ENCODE measurements at regions not wholly inside any gene's neighbourhood (a gene's known extent, or its start where the extent isn't known, plus 50 kb on each side); places are given as distances from the start of the nearest gene placed in this dataset.
A peak's percentile ranks its signal among the peaks of the same experiment; 100 is the strongest.

DNA sequence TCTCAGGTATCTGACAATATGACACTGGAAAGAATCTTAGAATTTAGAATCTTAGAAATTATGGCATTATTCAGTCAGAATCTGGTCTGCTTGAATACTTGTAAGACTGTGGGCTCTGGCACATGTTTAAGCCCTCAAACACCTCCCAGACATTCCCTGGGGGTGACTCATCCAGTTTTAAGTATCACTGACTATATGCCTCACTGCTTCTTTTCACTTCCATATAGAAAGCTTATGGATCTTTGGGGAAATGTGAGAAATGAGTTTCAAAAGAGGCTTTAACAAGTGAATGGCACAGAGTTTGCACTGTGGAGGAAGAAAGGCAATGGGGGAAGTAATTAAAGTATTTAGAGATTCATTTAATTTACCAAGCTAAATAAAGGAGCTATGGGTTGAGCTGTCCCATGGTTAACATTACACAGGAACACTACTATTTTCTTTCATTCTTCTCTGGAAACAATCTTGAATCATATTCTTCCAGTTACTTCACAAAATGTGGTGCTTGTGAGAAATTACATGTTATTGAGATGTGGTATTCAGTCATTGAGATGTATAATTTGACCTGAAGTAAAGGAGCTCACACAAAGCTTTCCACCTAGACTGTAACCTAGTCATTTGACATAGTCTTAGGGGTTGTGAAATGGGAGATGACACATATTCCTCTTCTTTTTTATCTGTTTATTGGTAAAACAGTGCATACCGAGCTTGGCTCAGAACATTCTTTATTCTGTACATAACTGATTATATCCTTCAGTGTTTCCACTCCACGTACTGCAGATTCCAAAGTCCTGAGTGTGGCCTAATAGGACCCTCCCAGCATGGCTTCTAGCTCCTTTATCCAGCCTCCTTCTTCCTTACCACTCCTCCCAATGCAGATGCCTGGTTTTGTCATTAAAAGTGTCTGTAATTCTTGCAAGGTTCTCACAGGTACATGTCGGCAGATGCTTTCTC is 544.6 kb upstream of the NECTIN3 start:
- no peak for ATAC-seq (replicated peaks)
- no peaks in the 10 kb centered on the region for H3K27me3 Mint-ChIP-seq
- H3K4me1 Mint-ChIP-seq, result no peaks in the 10 kb centered on the region
- H3K4me3 Mint-ChIP-seq, result no peak overlapping the region
- no peak overlapping the region for H3K27ac Mint-ChIP-seq
- H3K36me3 Mint-ChIP-seq (ENCODE audit: low read depth), result no peaks in the 10 kb centered on the region
- H3K9me3 Mint-ChIP-seq, result no peaks in the 10 kb centered on the region

DNA sequence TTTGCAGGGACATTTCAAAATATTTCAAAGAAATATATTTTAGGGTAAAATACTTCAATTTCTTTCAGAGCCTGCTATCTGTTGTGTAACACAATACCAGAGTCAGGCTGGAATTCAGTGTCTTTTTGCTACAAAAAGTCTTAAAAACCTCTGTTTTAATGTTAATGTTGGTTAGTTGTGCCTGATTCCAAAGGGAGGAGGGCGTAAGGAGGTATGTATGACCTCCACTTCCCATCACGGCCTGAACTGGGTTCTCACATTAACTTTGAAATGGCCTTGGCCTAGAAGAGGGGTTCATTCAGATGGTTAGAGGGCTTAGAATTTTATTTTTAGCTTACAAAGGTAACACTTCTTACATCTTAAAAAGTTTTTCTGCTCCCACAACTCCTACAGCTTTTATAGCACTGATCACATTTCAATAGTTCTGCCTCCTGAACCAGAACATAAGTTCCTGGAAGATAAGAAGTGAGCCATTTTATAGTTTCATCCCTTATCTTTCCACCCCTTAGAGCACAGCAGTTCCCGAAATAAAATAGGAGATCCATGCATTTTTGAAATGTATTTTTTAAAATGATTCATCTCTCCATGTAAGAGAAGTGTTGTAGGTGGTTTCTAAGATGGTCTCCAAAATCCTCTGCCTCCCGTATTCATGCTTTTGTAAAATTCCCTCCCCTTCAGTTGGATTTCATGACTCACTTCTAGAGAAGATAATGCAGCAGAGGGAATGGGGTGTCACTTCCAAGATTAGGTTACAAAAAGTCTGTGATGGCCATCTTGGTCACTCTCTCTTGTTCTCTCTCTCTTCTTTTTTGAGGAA is 543.1 kb upstream of the NECTIN3 start:
- Mint-ChIP-seq H3K4me1 (no peaks in the 10 kb centered on the region), H3K9me3 (no peaks in the 10 kb centered on the region), H3K36me3 (ENCODE audit: low read depth) (no peaks in the 10 kb centered on the region), H3K4me3 (no peak overlapping the region), H3K27ac (no peak overlapping the region), H3K27me3 (peaks cover 3% of the 10 kb centered on the region)
- no peak for ATAC-seq (replicated peaks)

DNA sequence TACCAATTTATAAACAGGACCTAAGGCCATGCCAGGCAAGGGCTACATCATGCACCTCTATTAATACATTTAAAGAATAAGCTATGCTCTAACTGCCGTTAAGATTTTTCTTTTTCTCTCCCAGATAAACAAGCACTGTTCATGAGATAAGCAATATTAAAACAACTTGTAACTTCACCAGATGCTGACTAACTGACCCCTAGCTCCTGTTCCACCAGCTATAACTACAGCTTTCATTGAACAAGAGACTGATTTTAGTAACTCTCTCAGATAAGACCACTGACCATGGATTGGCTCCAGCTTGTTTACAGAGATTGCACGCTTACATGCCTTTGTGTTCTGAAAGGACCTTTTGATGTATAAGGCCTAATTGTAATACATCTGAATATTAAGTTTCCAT is 540.7 kb upstream of the NECTIN3 start:
- Mint-ChIP-seq H3K4me3 (no peak overlapping the region), H3K27ac (no peak overlapping the region), H3K27me3 (peaks cover 7% of the 10 kb centered on the region), H3K36me3 (ENCODE audit: low read depth) (no peaks in the 10 kb centered on the region), H3K4me1 (no peaks in the 10 kb centered on the region), H3K9me3 (no peaks in the 10 kb centered on the region)
- no peak for ATAC-seq (replicated peaks)

DNA sequence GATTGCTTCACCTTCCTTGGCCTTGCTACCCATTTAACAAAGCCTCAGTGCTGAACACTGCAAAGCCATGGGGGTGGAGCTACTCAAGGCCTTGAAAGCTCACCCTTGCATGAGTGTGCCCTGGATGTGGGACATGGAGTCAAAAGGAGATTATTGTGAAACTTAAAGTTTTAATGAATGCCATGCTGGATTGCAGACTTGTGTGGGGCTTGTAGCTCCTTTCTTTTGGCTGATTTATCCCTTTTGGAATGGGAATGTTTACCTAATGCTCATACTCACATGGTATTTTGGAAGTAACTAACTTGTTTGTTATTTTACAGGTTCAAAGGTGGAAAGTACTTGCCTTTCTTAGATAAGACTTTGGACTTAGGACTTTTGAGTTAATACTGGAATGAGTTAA is 538.5 kb upstream of the NECTIN3 start:
- H3K27me3 Mint-ChIP-seq, result peaks cover 7% of the 10 kb centered on the region
- H3K4me3 Mint-ChIP-seq, result no peak overlapping the region
- no peaks in the 10 kb centered on the region for H3K9me3 Mint-ChIP-seq
- H3K27ac Mint-ChIP-seq, result no peak overlapping the region
- no peak for ATAC-seq (replicated peaks)
- no peaks in the 10 kb centered on the region for H3K4me1 Mint-ChIP-seq
- no peaks in the 10 kb centered on the region for H3K36me3 Mint-ChIP-seq (ENCODE audit: low read depth)

DNA sequence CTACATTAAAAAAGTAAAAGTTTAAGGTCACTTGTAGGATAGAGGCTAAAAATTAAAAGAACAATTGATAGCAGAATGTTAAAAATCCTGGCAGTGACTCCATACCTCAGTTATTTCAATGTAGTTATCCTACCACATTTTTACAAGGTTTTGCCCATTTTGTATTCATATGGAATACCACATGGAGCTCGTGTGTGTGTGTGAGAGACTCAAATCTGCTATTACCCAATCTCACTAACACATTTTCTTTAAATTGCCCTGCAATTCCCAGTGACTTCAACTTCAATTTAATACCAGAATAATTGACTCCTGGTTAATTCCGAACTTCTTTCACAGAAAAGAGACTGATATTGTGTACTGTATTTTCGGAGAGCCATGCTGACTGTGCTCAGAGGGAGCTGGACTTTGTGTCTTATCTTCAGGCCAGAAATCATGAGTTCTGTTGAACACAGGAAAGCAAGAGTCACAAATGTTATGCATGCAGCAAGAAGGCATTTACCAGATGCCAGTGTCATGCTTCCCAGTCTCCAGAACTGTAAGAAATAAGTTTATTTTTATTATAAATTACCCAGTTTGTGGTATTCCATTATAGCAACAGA is 529.0 kb upstream of the NECTIN3 start:
- H3K36me3 Mint-ChIP-seq (ENCODE audit: low read depth), result no peaks in the 10 kb centered on the region
- H3K4me1 Mint-ChIP-seq, result no peaks in the 10 kb centered on the region
- no peak overlapping the region for H3K4me3 Mint-ChIP-seq
- H3K27ac Mint-ChIP-seq, result no peak overlapping the region
- ATAC-seq (replicated peaks), result no peak
- peaks cover 4% of the 10 kb centered on the region for H3K27me3 Mint-ChIP-seq
- no peaks in the 10 kb centered on the region for H3K9me3 Mint-ChIP-seq

DNA sequence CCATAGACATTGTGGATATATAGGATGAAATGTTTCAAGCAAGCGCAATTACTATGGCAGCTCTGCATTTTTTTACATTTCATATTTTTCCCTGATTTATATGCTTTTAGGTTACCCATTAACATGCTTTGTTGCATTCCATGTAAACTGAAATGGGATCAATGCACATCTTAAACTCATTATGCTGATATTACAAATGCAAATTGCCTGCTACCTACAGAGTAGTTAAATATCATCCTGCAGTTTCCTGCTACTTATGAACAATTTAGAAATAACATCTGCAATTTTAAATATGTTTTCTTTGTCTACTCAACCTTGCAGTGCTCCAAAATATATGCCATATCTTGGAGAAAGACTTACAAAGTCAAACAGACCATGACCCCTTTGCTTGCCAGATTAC is 526.9 kb upstream of the NECTIN3 start:
- Mint-ChIP-seq H3K4me3 (no peak overlapping the region), H3K27ac (no peak overlapping the region), H3K36me3 (ENCODE audit: low read depth) (no peaks in the 10 kb centered on the region), H3K9me3 (no peaks in the 10 kb centered on the region), H3K4me1 (no peaks in the 10 kb centered on the region), H3K27me3 (peaks cover 3% of the 10 kb centered on the region)
- no peak for ATAC-seq (replicated peaks)

DNA sequence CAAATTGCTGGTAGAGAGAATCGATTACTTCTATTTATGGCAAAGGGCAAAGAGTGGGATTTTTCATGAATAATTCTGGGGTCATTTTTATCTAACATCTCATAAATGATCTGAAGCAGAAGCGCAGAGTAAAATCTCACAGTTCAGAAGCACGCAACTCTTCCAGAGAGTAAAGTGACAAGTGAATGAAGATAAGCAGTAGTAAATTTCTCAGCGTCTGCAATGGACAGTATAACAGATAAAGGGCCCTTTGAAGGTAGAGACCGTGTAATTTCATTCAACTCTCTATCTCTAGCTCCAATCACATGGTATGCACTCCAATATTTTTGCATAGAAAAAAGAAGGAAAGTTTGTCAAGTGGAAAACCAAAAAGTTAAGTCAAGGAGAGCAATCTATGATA is 521.1 kb upstream of the NECTIN3 start:
- ATAC-seq (replicated peaks), result no peak
- no peak overlapping the region for H3K27ac Mint-ChIP-seq
- no peaks in the 10 kb centered on the region for H3K36me3 Mint-ChIP-seq (ENCODE audit: low read depth)
- H3K4me3 Mint-ChIP-seq, result no peak overlapping the region
- H3K27me3 Mint-ChIP-seq, result no peaks in the 10 kb centered on the region
- no peaks in the 10 kb centered on the region for H3K4me1 Mint-ChIP-seq
- H3K9me3 Mint-ChIP-seq, result no peaks in the 10 kb centered on the region

DNA sequence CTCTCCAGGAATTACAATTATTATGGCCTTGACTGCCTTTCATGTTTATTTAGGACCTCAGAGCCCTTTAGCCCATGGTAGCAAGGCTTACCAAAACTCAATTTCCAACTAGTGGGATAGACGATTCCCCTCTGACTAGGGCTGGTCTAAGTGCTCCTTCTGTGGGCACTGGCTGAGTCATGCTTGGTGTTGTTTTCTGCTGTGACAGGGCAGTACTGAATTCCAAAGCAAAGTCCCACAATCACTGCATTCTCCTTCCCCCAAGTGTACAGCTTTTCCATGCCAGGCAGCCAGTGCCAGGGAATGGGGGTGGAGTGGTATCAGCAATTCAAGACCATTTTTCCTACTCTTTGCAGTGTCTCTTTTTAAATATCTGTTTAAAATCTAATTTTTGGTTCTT is 509.0 kb upstream of the NECTIN3 start:
- no peak overlapping the region for H3K27ac Mint-ChIP-seq
- no peak for ATAC-seq (replicated peaks)
- peaks cover 8% of the 10 kb centered on the region for H3K9me3 Mint-ChIP-seq
- no peaks in the 10 kb centered on the region for H3K36me3 Mint-ChIP-seq (ENCODE audit: low read depth)
- no peaks in the 10 kb centered on the region for H3K4me1 Mint-ChIP-seq
- H3K4me3 Mint-ChIP-seq, result no peak overlapping the region
- peaks cover 17% of the 10 kb centered on the region for H3K27me3 Mint-ChIP-seq

DNA sequence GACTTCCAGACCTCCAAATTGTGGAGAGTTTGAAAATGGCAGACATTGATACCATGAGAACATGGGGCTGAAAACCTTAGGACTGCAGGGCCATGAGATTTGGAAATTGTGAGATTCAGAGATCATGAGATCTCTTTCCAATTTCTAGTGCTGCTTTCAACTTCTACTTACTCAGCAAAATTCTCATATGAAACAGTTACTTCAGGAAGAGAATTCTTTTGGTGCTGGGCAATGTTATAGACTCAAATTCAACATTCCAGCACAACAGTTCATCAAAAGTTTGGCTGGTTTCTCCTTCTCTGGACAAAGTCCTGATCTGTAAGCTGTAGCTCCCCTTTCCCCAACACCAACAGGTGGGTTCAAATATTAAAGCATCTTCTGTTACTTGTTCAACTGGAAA is 506.9 kb upstream of the NECTIN3 start:
- ATAC-seq (replicated peaks), result no peak
- no peaks in the 10 kb centered on the region for H3K36me3 Mint-ChIP-seq (ENCODE audit: low read depth)

DNA sequence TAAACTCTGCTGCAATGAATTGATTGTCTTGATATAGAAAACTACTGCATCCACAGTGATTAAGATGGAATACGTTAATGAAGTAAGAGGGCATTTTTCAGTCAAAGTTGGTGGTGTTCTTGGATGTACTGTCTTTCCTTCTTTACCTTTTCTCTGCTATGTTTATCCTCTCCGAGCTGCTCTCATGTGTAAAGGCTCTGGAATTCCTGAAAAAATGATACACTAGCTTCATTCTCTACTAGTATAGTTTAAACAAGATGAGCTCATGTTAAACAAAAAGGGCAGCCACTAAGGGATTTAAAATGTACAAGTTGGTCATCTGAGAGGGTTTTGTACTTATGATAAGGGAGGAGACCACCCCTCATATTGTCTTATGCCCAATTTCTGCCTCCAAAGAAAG is 504.6 kb upstream of the NECTIN3 start:
- Mint-ChIP-seq H3K27me3 (peaks cover 11% of the 10 kb centered on the region), H3K36me3 (ENCODE audit: low read depth) (no peaks in the 10 kb centered on the region), H3K27ac (no peak overlapping the region), H3K4me1 (no peaks in the 10 kb centered on the region), H3K4me3 (no peak overlapping the region), H3K9me3 (no peaks in the 10 kb centered on the region)
- no peak for ATAC-seq (replicated peaks)

More for the DNA sequence above, 506.9 kb upstream of the NECTIN3 start:
- H3K27ac Mint-ChIP-seq, result no peak overlapping the region
- no peaks in the 10 kb centered on the region for H3K4me1 Mint-ChIP-seq
- H3K4me3 Mint-ChIP-seq, result no peak overlapping the region
- H3K9me3 Mint-ChIP-seq, result peaks cover 8% of the 10 kb centered on the region
- H3K27me3 Mint-ChIP-seq, result peaks cover 23% of the 10 kb centered on the region

DNA sequence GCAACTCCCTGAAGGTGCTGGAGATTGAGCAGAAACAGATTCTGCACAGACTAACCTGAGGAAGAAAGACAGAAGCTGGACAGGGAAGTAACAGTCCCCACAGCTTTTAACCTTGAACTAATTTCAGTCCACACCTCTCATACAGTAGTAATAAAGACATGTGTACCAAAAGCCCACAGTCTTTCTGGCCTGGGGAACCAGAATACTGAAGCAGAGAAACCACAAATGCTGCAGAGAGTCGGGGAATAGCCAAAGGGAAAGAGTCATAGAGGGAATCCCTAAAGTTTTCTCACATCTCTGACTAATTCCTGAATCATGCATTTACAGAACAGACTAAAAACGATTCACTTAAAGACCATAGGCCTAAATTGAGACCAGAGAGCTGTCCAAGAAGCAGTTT is 503.4 kb upstream of the NECTIN3 start:
- Mint-ChIP-seq H3K36me3 (ENCODE audit: low read depth) (no peaks in the 10 kb centered on the region), H3K4me3 (no peak overlapping the region), H3K27me3 (peaks cover 10% of the 10 kb centered on the region), H3K4me1 (no peaks in the 10 kb centered on the region), H3K27ac (no peak overlapping the region), H3K9me3 (no peaks in the 10 kb centered on the region)
- peak; percentile 78 for ATAC-seq (replicated peaks)

DNA sequence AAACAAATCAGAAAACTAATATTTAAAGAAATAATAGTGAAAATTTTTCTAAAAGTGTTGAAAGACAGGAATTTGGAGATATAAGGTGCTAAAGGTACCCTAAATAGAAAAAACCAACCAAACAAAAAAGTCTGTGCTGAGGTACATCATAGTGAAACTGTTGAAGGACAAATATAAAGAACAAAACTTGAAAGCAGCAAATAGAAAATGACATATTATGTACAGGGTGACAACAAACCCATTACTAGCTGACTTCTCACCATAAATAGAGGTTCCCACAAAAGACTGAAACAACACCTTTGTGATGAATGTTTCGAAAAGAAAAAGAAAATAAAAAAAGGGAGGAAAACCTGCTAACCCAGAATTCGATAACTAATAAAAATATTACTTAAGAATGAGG is 502.5 kb upstream of the NECTIN3 start:
- no peaks in the 10 kb centered on the region for H3K9me3 Mint-ChIP-seq
- no peak overlapping the region for H3K27ac Mint-ChIP-seq
- H3K4me3 Mint-ChIP-seq, result no peak overlapping the region
- H3K4me1 Mint-ChIP-seq, result no peaks in the 10 kb centered on the region
- peaks cover 8% of the 10 kb centered on the region for H3K27me3 Mint-ChIP-seq
- peak; percentile 29 for ATAC-seq (replicated peaks)
- H3K36me3 Mint-ChIP-seq (ENCODE audit: low read depth), result no peaks in the 10 kb centered on the region

DNA sequence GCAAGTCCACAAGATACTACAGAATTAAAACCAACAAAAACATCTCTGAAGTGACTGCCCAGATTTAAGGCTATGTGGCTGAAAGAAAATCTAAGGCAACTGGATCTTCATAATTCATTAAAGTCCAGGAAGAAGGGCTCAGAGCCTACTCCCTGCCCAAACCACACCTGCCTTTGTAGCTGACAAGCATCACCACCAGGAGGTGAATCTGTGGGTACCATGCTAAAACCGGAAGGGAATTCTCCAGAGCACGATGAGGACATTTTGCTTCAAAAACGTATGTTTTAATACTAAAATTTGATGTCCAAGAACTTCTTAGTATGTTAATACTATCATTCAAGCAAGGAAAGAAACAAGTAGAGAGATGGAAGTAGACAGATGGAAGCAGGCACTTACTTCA is 495.9 kb upstream of the NECTIN3 start:
- no peak overlapping the region for H3K4me3 Mint-ChIP-seq
- peaks cover 5% of the 10 kb centered on the region for H3K4me1 Mint-ChIP-seq
- no peaks in the 10 kb centered on the region for H3K9me3 Mint-ChIP-seq
- ATAC-seq (replicated peaks), result no peak
- no peaks in the 10 kb centered on the region for H3K27me3 Mint-ChIP-seq
- H3K36me3 Mint-ChIP-seq (ENCODE audit: low read depth), result no peaks in the 10 kb centered on the region
- H3K27ac Mint-ChIP-seq, result no peak overlapping the region

DNA sequence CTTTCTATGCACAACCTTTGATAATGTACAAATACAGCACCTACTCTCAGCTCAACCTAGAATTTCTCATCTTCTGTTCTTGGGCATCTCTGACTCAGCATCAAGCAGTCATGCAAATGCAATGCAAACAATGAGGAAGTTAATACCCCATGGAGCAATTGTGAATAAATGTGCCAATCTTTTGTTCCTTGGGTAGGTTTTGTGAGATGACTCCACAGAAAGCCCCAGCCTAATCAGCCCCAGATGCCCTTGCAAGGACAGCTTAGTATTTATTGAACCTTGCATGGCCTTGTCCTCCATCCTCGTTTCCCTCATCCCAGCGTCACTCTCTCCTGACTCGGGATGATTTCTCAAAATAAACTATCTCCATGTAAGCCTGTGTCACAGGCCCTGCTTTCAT is 494.7 kb upstream of the NECTIN3 start:
- Mint-ChIP-seq H3K27me3 (no peaks in the 10 kb centered on the region), H3K9me3 (no peaks in the 10 kb centered on the region), H3K4me3 (no peak overlapping the region)

DNA sequence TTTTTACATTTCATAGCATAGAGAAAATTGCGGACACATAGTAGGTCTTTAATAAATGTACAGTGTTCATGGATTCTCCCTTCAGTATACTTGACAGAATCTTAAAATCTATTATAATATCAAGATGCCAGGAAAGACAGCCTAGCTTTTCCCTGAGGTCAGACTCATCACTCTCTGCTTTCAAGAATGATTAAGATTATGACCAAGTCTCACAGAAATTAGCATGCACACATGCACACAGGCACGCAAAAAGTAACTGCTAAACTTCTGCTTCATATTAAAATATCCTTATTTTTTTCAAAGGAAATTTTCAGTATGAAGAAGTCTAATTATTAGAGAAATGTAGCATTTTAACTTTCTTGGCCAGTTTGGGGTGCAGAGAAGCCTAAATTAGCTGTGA is 493.8 kb upstream of the NECTIN3 start:
- H3K27ac Mint-ChIP-seq, result no peak overlapping the region
- no peak overlapping the region for H3K4me3 Mint-ChIP-seq
- no peaks in the 10 kb centered on the region for H3K9me3 Mint-ChIP-seq
- no peak for ATAC-seq (replicated peaks)
- H3K27me3 Mint-ChIP-seq, result no peaks in the 10 kb centered on the region
- H3K36me3 Mint-ChIP-seq (ENCODE audit: low read depth), result no peaks in the 10 kb centered on the region
- H3K4me1 Mint-ChIP-seq, result peaks cover 5% of the 10 kb centered on the region

More for the DNA sequence above, 494.7 kb upstream of the NECTIN3 start:
- no peak for ATAC-seq (replicated peaks)
- Mint-ChIP-seq H3K36me3 (ENCODE audit: low read depth) (no peaks in the 10 kb centered on the region), H3K27ac (no peak overlapping the region), H3K4me1 (peaks cover 5% of the 10 kb centered on the region)
